OCI-LY3 (cell line): ENCODE measurements at regions not wholly inside any gene's neighbourhood (a gene's known extent, or its start where the extent isn't known, plus 50 kb on each side); places are given as distances from the start of the nearest gene placed in this dataset.

Experiments used
- H2AFZ ChIP-seq: fragments of 200-600, 300-600 bp; shearing (Covaris generic); 2 replicates; pipeline ENCODE4 v1.6.0; 2014; ENCODE audit warnings: antibody characterized with exemption, low read depth, low read length
- H3K27ac ChIP-seq: fragments of 200-600, 300-600 bp; sonication (generic); 2 replicates; pipeline ENCODE4 v1.5.1; 2014; ENCODE audit warnings: mild to moderate bottlenecking, low read length, moderate library complexity, mixed read lengths
- H3K27me3 ChIP-seq: fragments of 200-600, 300-600 bp; sonication (generic); 2 replicates; pipeline ENCODE4 v1.6.1; 2014; ENCODE audit warnings: low read depth, low read length, mixed read lengths
- H3K36me3 ChIP-seq: fragments of 200-600, 300-600 bp; sonication (generic); replicated peaks from 2 replicates; pipeline ENCODE3; 2014; ENCODE audit warnings: low read depth, low read length, mixed read lengths
- H3K4me1 ChIP-seq: fragments of 300-600, 200-600 bp; sonication (generic); 2 replicates; pipeline ENCODE4 v1.6.1; 2014; ENCODE audit warnings: low read length, mixed read lengths
- H3K4me2 ChIP-seq: fragments of 200-600, 300-600 bp; sonication (generic); 2 replicates; pipeline ENCODE4 v1.6.1; 2014; ENCODE audit warnings: low read length, mixed read lengths
- H3K4me3 ChIP-seq: fragments of 300-600, 200-600 bp; sonication (generic); 2 replicates; pipeline ENCODE4 v1.5.1; 2014; ENCODE audit warnings: antibody characterized with exemption, mild to moderate bottlenecking, low read length, moderate library complexity
- H3K79me2 ChIP-seq: fragments of 300-600, 200-600 bp; shearing (Covaris generic); 2 replicates; pipeline ENCODE4 v1.6.1; 2014; ENCODE audit warnings: mild to moderate bottlenecking, low read length, mixed read lengths
- H3K9ac ChIP-seq: fragments of 300-600, 200-600 bp; shearing (Covaris generic); 2 replicates; pipeline ENCODE4 v1.6.0; 2014; ENCODE audit warnings: mild to moderate bottlenecking, low read length, moderate library complexity
- H3K9me3 ChIP-seq: fragments of 200-600, 300-600 bp; shearing (Covaris generic); 2 replicates; pipeline ENCODE4 v1.6.1; 2014; ENCODE audit warnings: low read length, mixed read lengths; ENCODE audit not compliant: insufficient read depth
- H4K20me1 ChIP-seq: fragments of 200-600, 300-600 bp; sonication (generic); 2 replicates; pipeline ENCODE4 v1.6.1; 2016; ENCODE audit warnings: low read length, mixed read lengths; ENCODE audit not compliant: insufficient read depth
- CTCF ChIP-seq: fragments of 200-600, 300-600 bp; sonication (generic); IDR thresholded peaks from 2 replicates; pipeline ENCODE4 v1.5.1; 2014; ENCODE audit warnings: antibody characterized with exemption, low read length, low read depth
- EZH2phosphoT487 ChIP-seq: fragments of 200-600 bp; shearing (Covaris generic); IDR thresholded peaks from 2 replicates; pipeline ENCODE4 v1.6.1; 2018; ENCODE audit warnings: antibody characterized with exemption, mixed run types, low read depth

GRCh38 chr2:121120991-121121390, 164.0 kb downstream of the TFCP2L1 start:
- H3K36me3 ChIP-seq: no peaks in the 10 kb centered on the region
- H3K4me2 ChIP-seq: no peak overlapping the region
- no peak overlapping the region for H3K9ac ChIP-seq
- no peaks in the 10 kb centered on the region for H4K20me1 ChIP-seq
- H3K79me2 ChIP-seq: no peaks in the 10 kb centered on the region
- no peaks in the 10 kb centered on the region for H3K9me3 ChIP-seq
- no peak overlapping the region for H3K27ac ChIP-seq
- TF ChIP-seq EZH2phosphoT487: no peak
- TF ChIP-seq CTCF: no peak
- 0 out of 2 replicates have a peak, but pooled peaks cover 6% of the 10 kb centered on the region for H3K27me3 ChIP-seq
- no peaks in the 10 kb centered on the region for H3K4me1 ChIP-seq
- no peak overlapping the region for H3K4me3 ChIP-seq
- no peak overlapping the region for H2AFZ ChIP-seq

GRCh38 chr2:121121661-121122060, 163.3 kb downstream of the TFCP2L1 start:
- Histone ChIP-seq H3K79me2 (no peaks in the 10 kb centered on the region), H2AFZ (no peak overlapping the region), H3K27me3 (0 out of 2 replicates have a peak, but pooled peaks cover 6% of the 10 kb centered on the region), H3K4me2 (no peak overlapping the region), H3K4me3 (no peak overlapping the region), H4K20me1 (no peaks in the 10 kb centered on the region), H3K4me1 (no peaks in the 10 kb centered on the region), H3K9me3 (no peaks in the 10 kb centered on the region), H3K9ac (no peak overlapping the region), H3K27ac (no peak overlapping the region), H3K36me3 (no peaks in the 10 kb centered on the region)
- TF ChIP-seq EZH2phosphoT487 (no peak), CTCF (no peak)

GRCh38 chr2:121123268-121123667, 161.7 kb downstream of the TFCP2L1 start:
- no peak for TF ChIP-seq EZH2phosphoT487
- TF ChIP-seq CTCF: no peak
- Histone ChIP-seq H3K79me2 (no peaks in the 10 kb centered on the region), H3K4me3 (no peak overlapping the region), H3K36me3 (no peaks in the 10 kb centered on the region), H3K4me2 (no peak overlapping the region), H3K9ac (no peak overlapping the region), H3K27ac (no peak overlapping the region), H4K20me1 (no peaks in the 10 kb centered on the region), H3K4me1 (no peaks in the 10 kb centered on the region), H2AFZ (no peak overlapping the region), H3K27me3 (0 out of 2 replicates have a peak, but pooled peaks cover 6% of the 10 kb centered on the region), H3K9me3 (no peaks in the 10 kb centered on the region)

GRCh38 chr2:121124330-121124729, 160.7 kb downstream of the TFCP2L1 start:
- H3K9ac ChIP-seq: no peak overlapping the region
- H3K36me3 ChIP-seq: no peaks in the 10 kb centered on the region
- H3K9me3 ChIP-seq: no peaks in the 10 kb centered on the region
- no peaks in the 10 kb centered on the region for H3K4me1 ChIP-seq
- H3K27me3 ChIP-seq: 0 out of 2 replicates have a peak, but pooled peaks cover 6% of the 10 kb centered on the region
- H3K4me2 ChIP-seq: no peak overlapping the region
- H3K4me3 ChIP-seq: no peak overlapping the region
- no peaks in the 10 kb centered on the region for H3K79me2 ChIP-seq
- no peaks in the 10 kb centered on the region for H4K20me1 ChIP-seq
- no peak overlapping the region for H3K27ac ChIP-seq
- H2AFZ ChIP-seq: no peak overlapping the region
- TF ChIP-seq EZH2phosphoT487: no peak
- no peak for TF ChIP-seq CTCF
